PC-9 (cell line): ENCODE measurements at regions not wholly inside any gene's neighbourhood (a gene's known extent, or its start where the extent isn't known, plus 50 kb on each side); places are given as distances from the start of the nearest gene placed in this dataset.

Experiments used
- EZH2 ChIP-seq: fragments of 200-600 bp; sonication (generic); IDR thresholded peaks from 2 replicates; pipeline ENCODE4 v1.8.0; 2017; ENCODE audit warnings: antibody characterized with exemption, low read depth
- TF ChIP-seq, protein P1 (sequence below): fragments of 200-600 bp; sonication (generic); conservative IDR thresholded peaks from 2 replicates; pipeline ENCODE4 v1.6.1; 2017; ENCODE audit warnings: mixed run types, antibody characterized with exemption, mild to moderate bottlenecking, moderate library complexity

DNA sequence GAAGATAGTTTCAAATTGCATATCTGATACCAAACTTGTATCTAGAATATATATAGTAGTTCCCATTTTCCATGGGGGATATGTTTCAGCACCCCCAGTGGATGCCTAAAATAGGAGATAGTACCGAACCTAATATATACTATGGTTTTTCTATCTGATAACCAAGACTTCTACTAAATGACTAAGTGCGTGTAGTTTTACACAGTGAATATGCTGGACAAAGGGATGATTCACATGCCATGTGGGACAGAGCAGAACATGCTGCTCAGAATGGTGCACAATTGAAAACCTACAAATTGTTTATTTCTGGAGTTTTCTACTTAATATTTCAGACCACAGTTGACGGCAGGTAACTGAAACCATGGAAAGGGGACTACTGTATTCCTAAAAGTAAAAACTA lies 73.4 kb upstream of the TP63 start:
- TF ChIP-seq, protein P1, sequence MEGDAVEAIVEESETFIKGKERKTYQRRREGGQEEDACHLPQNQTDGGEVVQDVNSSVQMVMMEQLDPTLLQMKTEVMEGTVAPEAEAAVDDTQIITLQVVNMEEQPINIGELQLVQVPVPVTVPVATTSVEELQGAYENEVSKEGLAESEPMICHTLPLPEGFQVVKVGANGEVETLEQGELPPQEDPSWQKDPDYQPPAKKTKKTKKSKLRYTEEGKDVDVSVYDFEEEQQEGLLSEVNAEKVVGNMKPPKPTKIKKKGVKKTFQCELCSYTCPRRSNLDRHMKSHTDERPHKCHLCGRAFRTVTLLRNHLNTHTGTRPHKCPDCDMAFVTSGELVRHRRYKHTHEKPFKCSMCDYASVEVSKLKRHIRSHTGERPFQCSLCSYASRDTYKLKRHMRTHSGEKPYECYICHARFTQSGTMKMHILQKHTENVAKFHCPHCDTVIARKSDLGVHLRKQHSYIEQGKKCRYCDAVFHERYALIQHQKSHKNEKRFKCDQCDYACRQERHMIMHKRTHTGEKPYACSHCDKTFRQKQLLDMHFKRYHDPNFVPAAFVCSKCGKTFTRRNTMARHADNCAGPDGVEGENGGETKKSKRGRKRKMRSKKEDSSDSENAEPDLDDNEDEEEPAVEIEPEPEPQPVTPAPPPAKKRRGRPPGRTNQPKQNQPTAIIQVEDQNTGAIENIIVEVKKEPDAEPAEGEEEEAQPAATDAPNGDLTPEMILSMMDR = no peak
- TF ChIP-seq EZH2 = no peak
